Type B pancreatic cell (in vitro differentiated cells): ENCODE measurements at regions not wholly inside any gene's neighbourhood (a gene's known extent, or its start where the extent isn't known, plus 50 kb on each side); places are given as distances from the start of the nearest gene placed in this dataset.

Experiments used
- DNase-seq: peaks from one replicate; pipeline ENCODE4 v3.0.0; 2021; ENCODE audit warnings: mixed read lengths; ENCODE audit not compliant: unreplicated experiment; ENCODE audit errors: extremely low spot score
- H3K27ac Mint-ChIP-seq: 2 replicates; pipeline ENCODE4 v1.8.0; 2021; ENCODE audit warnings: mild to moderate bottlenecking, mixed read lengths
- H3K27me3 Mint-ChIP-seq: 2 replicates; pipeline ENCODE4 v1.8.0; 2021; ENCODE audit warnings: mixed read lengths
- H3K36me3 Mint-ChIP-seq: 2 replicates; pipeline ENCODE4 v1.8.0; 2021; ENCODE audit warnings: mixed read lengths
- H3K4me1 Mint-ChIP-seq: one replicate; pipeline ENCODE4 v1.8.0; 2021; ENCODE audit warnings: mixed read lengths; ENCODE audit not compliant: unreplicated experiment
- H3K4me3 Mint-ChIP-seq: 2 replicates; pipeline ENCODE4 v1.8.0; 2021; ENCODE audit warnings: mild to moderate bottlenecking, mixed read lengths
- H3K9me3 Mint-ChIP-seq: 2 replicates; pipeline ENCODE4 v1.8.0; 2021; ENCODE audit warnings: mixed read lengths
- TF ChIP-seq, protein P1 (sequence below): fragments of 200-600 bp; sonication (generic); conservative IDR thresholded peaks from 2 replicates; pipeline ENCODE4 v1.5.0; 2021; ENCODE audit warnings: antibody characterized with exemption, mild to moderate bottlenecking

DNA sequence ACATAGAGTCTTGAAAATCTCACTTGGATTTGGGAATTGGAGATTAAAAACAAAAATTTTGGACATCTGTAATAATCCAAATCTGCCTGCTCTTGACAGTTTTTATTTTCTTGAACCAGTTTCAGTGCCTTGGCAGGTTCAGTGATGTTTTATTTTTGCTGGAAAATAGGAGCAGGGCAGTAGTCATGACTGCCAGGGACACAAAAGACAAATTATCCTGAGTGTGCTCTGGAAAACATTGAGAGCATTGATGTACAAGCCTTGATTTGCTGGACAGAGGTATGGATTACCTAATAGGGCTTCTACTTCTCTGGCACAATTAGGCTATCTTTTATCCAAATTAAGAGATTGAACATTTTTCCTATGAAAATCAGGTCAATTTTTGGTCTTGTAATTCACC lies 123.4 kb upstream of the SFRP2 start:
- no peak overlapping the region for H3K27ac Mint-ChIP-seq
- H3K9me3 Mint-ChIP-seq = no peaks in the 10 kb centered on the region
- peaks cover 3% of the 10 kb centered on the region for H3K27me3 Mint-ChIP-seq
- no peaks in the 10 kb centered on the region for H3K4me1 Mint-ChIP-seq
- no peak overlapping the region for H3K4me3 Mint-ChIP-seq
- TF ChIP-seq, protein P1, sequence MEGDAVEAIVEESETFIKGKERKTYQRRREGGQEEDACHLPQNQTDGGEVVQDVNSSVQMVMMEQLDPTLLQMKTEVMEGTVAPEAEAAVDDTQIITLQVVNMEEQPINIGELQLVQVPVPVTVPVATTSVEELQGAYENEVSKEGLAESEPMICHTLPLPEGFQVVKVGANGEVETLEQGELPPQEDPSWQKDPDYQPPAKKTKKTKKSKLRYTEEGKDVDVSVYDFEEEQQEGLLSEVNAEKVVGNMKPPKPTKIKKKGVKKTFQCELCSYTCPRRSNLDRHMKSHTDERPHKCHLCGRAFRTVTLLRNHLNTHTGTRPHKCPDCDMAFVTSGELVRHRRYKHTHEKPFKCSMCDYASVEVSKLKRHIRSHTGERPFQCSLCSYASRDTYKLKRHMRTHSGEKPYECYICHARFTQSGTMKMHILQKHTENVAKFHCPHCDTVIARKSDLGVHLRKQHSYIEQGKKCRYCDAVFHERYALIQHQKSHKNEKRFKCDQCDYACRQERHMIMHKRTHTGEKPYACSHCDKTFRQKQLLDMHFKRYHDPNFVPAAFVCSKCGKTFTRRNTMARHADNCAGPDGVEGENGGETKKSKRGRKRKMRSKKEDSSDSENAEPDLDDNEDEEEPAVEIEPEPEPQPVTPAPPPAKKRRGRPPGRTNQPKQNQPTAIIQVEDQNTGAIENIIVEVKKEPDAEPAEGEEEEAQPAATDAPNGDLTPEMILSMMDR = no peak
- no peaks in the 10 kb centered on the region for H3K36me3 Mint-ChIP-seq
- DNase-seq = no peak

DNA sequence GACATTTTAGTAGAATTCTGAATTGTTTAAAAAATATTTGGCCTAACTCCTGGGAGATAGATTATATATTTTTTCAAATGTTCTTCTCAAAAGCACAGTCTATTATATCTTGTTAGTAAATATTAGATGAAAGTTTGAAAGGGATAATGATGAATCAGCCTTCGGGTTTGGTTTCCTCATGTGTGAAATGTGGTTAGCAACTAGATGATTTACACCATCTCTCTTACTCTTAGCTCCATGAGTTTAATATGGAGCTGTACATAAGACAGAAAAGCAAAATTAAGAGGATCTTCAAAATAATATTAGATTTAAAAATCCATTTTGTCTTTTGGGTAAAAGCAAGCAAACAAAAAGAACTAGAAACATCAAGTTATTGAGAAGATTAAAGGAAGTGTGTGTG lies 120.8 kb upstream of the SFRP2 start:
- no peaks in the 10 kb centered on the region for H3K36me3 Mint-ChIP-seq
- peaks cover 3% of the 10 kb centered on the region for H3K27me3 Mint-ChIP-seq
- no peak overlapping the region for H3K4me3 Mint-ChIP-seq
- no peak overlapping the region for H3K27ac Mint-ChIP-seq
- TF ChIP-seq, protein P1 = no peak
- no peak for DNase-seq
- H3K4me1 Mint-ChIP-seq = no peaks in the 10 kb centered on the region
- H3K9me3 Mint-ChIP-seq = no peaks in the 10 kb centered on the region

DNA sequence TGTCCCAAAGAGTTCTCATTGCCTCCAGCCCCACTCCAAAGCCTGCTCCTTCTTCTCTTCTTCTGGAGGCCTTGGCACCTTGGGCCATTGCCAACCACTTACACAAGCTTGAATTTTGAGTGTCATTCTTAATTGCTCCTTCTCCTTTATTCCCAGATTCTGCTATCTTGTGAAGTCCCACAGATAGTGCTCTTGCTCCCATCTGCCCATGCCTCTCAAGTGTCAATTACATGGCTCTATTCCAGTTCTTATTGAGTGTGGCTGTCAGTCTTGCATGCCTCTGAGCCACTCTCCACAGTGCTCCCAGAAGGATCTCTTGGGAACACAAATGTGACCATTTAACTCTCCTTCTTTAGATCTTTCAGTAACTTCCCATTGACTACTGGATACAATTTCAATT lies 117.3 kb upstream of the SFRP2 start:
- Mint-ChIP-seq H3K27me3 (no peaks in the 10 kb centered on the region), H3K4me1 (no peaks in the 10 kb centered on the region), H3K4me3 (no peak overlapping the region), H3K36me3 (no peaks in the 10 kb centered on the region), H3K9me3 (no peaks in the 10 kb centered on the region), H3K27ac (no peak overlapping the region)
- no peak for DNase-seq
- TF ChIP-seq, protein P1 = no peak

DNA sequence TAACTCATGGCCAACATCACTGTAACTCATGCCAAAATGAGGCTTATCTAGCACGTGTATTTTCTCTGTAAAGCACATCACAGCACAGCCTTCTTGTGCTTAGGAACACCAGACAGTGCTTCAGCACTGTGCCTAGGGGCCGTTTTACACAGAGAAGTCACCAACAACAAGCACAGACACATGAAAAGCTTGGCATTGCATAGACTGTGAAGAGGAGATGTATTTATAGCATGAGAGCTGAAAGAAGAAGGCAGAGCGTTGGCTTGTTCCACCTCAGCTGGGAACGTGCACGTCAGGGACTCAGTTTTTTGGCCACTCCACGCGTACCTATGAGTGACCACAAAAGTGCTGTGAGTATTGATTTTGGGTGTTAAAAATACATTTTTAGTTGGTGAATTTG lies 116.3 kb upstream of the SFRP2 start:
- DNase-seq = no peak
- TF ChIP-seq, protein P1 = no peak
- peaks cover 3% of the 10 kb centered on the region for H3K27me3 Mint-ChIP-seq
- H3K4me3 Mint-ChIP-seq = no peak overlapping the region
- H3K4me1 Mint-ChIP-seq = no peaks in the 10 kb centered on the region
- H3K9me3 Mint-ChIP-seq = no peaks in the 10 kb centered on the region
- H3K27ac Mint-ChIP-seq = no peak overlapping the region
- H3K36me3 Mint-ChIP-seq = no peaks in the 10 kb centered on the region

DNA sequence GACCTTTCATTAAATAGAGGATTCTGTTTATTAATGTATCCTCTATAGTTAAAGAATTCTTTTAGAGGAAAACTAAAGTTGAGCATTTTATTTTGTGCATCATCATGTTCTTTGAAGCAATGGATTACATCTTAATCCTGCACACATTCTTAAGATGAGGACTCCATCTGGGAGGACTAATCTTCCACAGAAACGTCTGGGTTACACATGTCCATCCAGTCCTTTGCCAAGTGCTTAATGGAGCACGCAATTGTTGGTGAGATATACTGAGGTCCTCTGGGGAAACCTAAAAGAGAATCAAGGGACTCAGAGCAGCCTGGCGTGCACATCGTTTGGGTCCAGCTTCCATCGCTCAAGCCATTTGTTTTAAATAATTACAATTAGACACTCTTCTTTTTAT lies 115.1 kb upstream of the SFRP2 start:
- no peaks in the 10 kb centered on the region for H3K4me1 Mint-ChIP-seq
- no peak for DNase-seq
- H3K27me3 Mint-ChIP-seq = peaks cover 4% of the 10 kb centered on the region
- TF ChIP-seq, protein P1 = no peak
- no peaks in the 10 kb centered on the region for H3K9me3 Mint-ChIP-seq
- H3K4me3 Mint-ChIP-seq = no peak overlapping the region
- H3K27ac Mint-ChIP-seq = no peak overlapping the region
- no peaks in the 10 kb centered on the region for H3K36me3 Mint-ChIP-seq

DNA sequence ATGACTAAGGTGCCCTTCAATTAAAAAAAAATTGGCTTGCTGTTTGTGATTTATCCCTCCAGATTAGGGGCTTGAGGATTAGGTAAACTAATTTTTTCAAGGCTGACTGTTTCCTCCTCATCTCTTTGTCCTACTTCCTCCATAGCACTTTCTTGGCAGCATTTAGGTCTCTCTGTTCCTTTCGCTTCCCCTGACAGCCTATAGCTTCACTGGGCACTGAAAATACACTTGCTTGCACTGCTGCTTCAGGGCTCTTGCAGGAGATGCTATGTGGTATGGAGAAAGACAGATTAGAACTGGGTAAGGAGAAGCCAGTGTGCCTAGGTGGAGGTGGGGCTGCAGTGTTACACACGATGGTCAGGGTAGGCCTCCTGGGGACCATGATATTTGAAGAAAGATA lies 112.3 kb upstream of the SFRP2 start:
- H3K9me3 Mint-ChIP-seq = peaks cover 5% of the 10 kb centered on the region
- no peak overlapping the region for H3K27ac Mint-ChIP-seq
- H3K4me3 Mint-ChIP-seq = no peak overlapping the region
- DNase-seq = no peak
- no peaks in the 10 kb centered on the region for H3K4me1 Mint-ChIP-seq
- no peaks in the 10 kb centered on the region for H3K36me3 Mint-ChIP-seq
- TF ChIP-seq, protein P1 = no peak
- H3K27me3 Mint-ChIP-seq = peaks cover 4% of the 10 kb centered on the region
